Esophagus muscularis mucosa (tissue), 4 donors: ENCODE measurements at regions not wholly inside any gene's neighbourhood (a gene's known extent, or its start where the extent isn't known, plus 50 kb on each side); places are given as distances from the start of the nearest gene placed in this dataset.

ENCODE experiments used
- EP300 ChIP-seq: sonication (generic); formaldehyde crosslinking; IDR thresholded peaks from one replicate; pipeline ENCODE4 v1.6.1; 2017; ENCODE audit warnings: antibody characterized with exemption
- POLR2A ChIP-seq: fragments of 450-650 bp; IDR thresholded peaks from one replicate; pipeline ENCODE4 v1.6.1; 2017; ENCODE audit warnings: antibody characterized with exemption, moderate library complexity, mild to moderate bottlenecking, low read depth
- POLR2AphosphoS5 ChIP-seq, 2 donors: sonication (generic); formaldehyde crosslinking; IDR thresholded peaks; one replicate each; pipeline ENCODE4 v1.6.1; 2017; ENCODE audit warnings: antibody characterized with exemption in 2 of 2
- TF ChIP-seq, protein P1 (sequence below), 3 experiments: fragments of 200-600 bp in 2 of 3; fragments of 450-650 bp in 1 of 3; sonication (generic) in 2 of 3; IDR thresholded peaks; one replicate each; pipeline ENCODE4 v1.5.1; 2017 to 2019; ENCODE audit warnings: antibody characterized with exemption in 3 of 3, mild to moderate bottlenecking in 2 of 3, moderate library complexity in 1 of 3

DNA sequence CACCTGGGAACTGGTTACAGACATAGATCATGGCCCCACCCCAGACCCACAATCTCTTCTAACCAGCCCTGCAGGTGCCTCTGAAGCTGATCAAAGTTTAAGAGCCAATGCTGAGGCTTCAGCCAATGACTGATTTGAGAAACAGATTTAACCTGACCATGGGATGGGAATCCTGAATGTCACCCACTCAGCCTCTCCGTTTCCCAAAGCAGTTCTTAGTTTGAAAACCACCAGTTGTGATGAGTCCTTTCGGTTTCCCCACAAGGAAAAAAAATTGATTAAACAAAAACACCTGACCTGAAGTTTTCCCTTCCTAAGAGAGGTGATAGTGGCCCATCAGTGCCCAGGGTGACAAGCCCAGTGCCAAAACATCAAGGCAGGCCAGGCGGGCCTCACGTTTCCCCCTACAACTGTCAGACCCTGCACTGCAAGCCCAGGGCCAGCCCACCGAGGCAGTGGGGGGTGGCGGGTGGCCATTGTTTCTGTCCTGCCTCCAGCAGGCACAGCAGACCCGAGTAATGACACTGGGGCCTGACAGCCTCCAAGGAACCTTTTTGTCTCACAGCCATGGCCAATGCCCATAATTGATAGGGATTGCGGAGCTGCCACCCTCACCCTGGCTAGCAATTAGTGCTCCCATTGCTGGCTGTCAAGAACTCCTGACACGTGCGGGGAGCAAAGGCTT is 75.4 kb upstream of the ZMIZ1 start:
- TF ChIP-seq, protein P1, sequence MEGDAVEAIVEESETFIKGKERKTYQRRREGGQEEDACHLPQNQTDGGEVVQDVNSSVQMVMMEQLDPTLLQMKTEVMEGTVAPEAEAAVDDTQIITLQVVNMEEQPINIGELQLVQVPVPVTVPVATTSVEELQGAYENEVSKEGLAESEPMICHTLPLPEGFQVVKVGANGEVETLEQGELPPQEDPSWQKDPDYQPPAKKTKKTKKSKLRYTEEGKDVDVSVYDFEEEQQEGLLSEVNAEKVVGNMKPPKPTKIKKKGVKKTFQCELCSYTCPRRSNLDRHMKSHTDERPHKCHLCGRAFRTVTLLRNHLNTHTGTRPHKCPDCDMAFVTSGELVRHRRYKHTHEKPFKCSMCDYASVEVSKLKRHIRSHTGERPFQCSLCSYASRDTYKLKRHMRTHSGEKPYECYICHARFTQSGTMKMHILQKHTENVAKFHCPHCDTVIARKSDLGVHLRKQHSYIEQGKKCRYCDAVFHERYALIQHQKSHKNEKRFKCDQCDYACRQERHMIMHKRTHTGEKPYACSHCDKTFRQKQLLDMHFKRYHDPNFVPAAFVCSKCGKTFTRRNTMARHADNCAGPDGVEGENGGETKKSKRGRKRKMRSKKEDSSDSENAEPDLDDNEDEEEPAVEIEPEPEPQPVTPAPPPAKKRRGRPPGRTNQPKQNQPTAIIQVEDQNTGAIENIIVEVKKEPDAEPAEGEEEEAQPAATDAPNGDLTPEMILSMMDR (IDR thresholded peaks at IDR 0.05): no peak
- TF ChIP-seq POLR2A (no peak), POLR2AphosphoS5 (IDR thresholded peaks at IDR 0.05) (no peak), EP300 (no peak)
